Vagina (tissue), 2 donors: ENCODE measurements at regions not wholly inside any gene's neighbourhood (a gene's known extent, or its start where the extent isn't known, plus 50 kb on each side); places are given as distances from the start of the nearest gene placed in this dataset.
A peak's percentile ranks its signal among the peaks of the same experiment; 100 is the strongest.

Experiments used
- DNase-seq, 2 donors: peaks; one replicate each; pipeline ENCODE4 v3.0.0-alpha.2; 2017; ENCODE audit errors: extremely low spot score in 2 of 2
- H3K27ac ChIP-seq: fragments of 200-600 bp; sonication (generic); one replicate; pipeline ENCODE4 v1.5.1; 2019
- H3K27me3 ChIP-seq: fragments of 200-600 bp; sonication (generic); one replicate; pipeline ENCODE4 v1.5.1; 2019
- H3K36me3 ChIP-seq, 2 donors: fragments of 200-600 bp; sonication (generic); one replicate each; pipeline ENCODE4 v1.5.1; 2017 to 2019
- H3K4me1 ChIP-seq: fragments of 200-600 bp; sonication (generic); one replicate; pipeline ENCODE4 v1.5.1; 2019
- H3K4me3 ChIP-seq, 2 donors: fragments of 200-600 bp; sonication (generic); 1 replicate in 1 of 2; 2 replicates in 1 of 2; pipeline ENCODE4 v1.5.1; 2016 to 2019
- H3K9me3 ChIP-seq: fragments of 200-600 bp; sonication (generic); one replicate; pipeline ENCODE4 v1.5.1; 2019
- POLR2A ChIP-seq, 2 donors: fragments of 450-650 bp; IDR thresholded peaks; one replicate each; pipeline ENCODE4 v1.6.1; 2017; ENCODE audit warnings: antibody characterized with exemption in 2 of 2, mild to moderate bottlenecking in 2 of 2, moderate library complexity in 2 of 2
- POLR2AphosphoS5 ChIP-seq, 2 donors: sonication (generic); formaldehyde crosslinking; IDR thresholded peaks; one replicate each; pipeline ENCODE4 v1.9.0; 2017; ENCODE audit warnings: antibody characterized with exemption in 2 of 2, mild to moderate bottlenecking in 2 of 2, low read depth in 1 of 2; ENCODE audit not compliant: insufficient read depth in 1 of 2
- intact Hi-C: fragments of 100-400 bp; cut with DNase I; formaldehyde crosslinking; loops from one replicate; pipeline ENCODE4 v1.15.1; 2023
- TF ChIP-seq, protein P1 (sequence below), 3 experiments: fragments of 450-650 bp in 2 of 3; fragments of 200-600 bp in 1 of 3; sonication (generic) in 1 of 3; IDR thresholded peaks; one replicate each; pipeline ENCODE4 v1.5.1; 2017 to 2019; ENCODE audit warnings: antibody characterized with exemption in 3 of 3, mild to moderate bottlenecking in 2 of 3, moderate library complexity in 2 of 3

DNA sequence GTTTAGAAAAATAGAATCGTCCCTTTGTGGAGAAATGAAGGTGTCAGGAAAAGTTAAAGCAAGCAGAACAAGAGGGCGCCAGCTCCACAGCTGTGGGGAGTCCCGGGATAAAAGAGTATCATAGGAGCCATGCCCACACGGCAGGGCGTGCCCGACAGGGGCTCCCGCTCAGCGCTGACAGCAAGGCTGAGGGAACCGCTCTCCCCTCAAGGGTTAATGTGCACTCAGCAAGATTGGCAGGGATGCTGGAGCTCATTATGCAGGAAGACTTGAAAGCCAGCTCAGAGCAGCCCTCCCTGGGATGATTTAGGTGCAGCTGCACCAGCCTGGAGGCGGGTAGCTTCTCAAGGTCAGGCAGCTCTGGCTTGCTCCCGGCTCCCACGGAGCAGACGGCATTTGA, 500.2 kb downstream of the EIPR1 start:
- Histone ChIP-seq H3K4me3 (no peak overlapping the region), H3K27ac (no peak overlapping the region), H3K9me3 (no peaks in the 10 kb centered on the region), H3K27me3 (no peaks in the 10 kb centered on the region), H3K36me3 (no peaks in the 10 kb centered on the region), H3K4me1 (peaks cover 15% of the 10 kb centered on the region)
- peak in 1 of 2 donors; percentile 91 for DNase-seq
- TF ChIP-seq, protein P1, sequence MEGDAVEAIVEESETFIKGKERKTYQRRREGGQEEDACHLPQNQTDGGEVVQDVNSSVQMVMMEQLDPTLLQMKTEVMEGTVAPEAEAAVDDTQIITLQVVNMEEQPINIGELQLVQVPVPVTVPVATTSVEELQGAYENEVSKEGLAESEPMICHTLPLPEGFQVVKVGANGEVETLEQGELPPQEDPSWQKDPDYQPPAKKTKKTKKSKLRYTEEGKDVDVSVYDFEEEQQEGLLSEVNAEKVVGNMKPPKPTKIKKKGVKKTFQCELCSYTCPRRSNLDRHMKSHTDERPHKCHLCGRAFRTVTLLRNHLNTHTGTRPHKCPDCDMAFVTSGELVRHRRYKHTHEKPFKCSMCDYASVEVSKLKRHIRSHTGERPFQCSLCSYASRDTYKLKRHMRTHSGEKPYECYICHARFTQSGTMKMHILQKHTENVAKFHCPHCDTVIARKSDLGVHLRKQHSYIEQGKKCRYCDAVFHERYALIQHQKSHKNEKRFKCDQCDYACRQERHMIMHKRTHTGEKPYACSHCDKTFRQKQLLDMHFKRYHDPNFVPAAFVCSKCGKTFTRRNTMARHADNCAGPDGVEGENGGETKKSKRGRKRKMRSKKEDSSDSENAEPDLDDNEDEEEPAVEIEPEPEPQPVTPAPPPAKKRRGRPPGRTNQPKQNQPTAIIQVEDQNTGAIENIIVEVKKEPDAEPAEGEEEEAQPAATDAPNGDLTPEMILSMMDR (IDR thresholded peaks at IDR 0.05), result no peak
- TF ChIP-seq POLR2A (IDR thresholded peaks at IDR 0.05), result no peak
- no peak for TF ChIP-seq POLR2AphosphoS5 (IDR thresholded peaks at IDR 0.05; ENCODE audit: insufficient read depth in 1 of 2, low read depth in 1 of 2)
- intact Hi-C loops, result no loop called here

DNA sequence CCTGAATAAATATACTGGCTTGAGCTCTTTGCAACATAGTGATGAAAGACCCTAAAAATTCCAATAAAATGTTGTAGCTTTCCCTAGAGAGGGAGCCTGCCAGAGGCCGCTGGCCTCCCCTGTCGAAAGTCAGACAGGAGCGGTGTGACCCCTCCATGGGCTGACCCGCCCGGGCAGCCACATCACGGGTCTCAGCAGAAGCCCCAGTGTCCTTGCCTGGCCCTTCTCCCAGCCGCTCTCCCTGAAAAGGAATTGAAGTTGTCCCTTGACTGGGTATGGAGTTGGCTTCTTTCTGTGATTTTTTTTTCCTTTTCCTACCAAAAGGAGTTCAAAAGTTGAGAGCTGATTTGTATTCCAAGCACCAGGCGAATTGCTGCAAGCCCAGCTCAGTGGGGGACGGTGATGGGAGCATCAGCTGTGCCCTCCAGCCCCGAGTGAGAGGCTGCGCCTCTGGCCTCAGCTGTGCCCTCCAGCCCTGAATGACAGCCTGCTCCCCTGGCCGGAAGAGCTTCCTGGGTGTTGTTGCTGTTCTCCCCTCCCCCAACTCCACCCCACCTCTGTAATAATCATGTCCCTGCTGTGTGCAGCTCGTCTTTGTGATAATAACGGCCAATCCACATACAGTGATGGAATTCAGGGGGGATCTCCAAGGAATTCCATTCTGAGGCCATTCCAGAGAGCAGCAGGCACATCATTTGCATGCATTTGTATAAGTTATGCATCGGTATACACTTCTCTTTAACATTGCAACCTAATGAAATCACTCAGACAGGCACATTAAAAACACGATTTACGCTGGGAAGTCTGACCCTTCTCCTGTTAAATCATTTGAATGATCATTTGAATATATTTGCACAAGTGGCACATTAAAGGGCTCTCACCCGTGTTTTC, 501.0 kb downstream of the EIPR1 start:
- no peaks in the 10 kb centered on the region for H3K27me3 ChIP-seq
- peak overlapping the region; percentile 13 for H3K27ac ChIP-seq
- no peak overlapping the region for H3K4me3 ChIP-seq
- TF ChIP-seq POLR2AphosphoS5 (IDR thresholded peaks at IDR 0.05; ENCODE audit: insufficient read depth in 1 of 2, low read depth in 1 of 2), result peak in 1 of 2 donors; percentile 72
- TF ChIP-seq POLR2A (IDR thresholded peaks at IDR 0.05), result no peak
- H3K36me3 ChIP-seq, result no peaks in the 10 kb centered on the region
- DNase-seq, result peak in 1 of 2 donors; percentile 58
- no peaks in the 10 kb centered on the region for H3K9me3 ChIP-seq
- peaks cover 15% of the 10 kb centered on the region for H3K4me1 ChIP-seq
- intact Hi-C loops, result no loop called here

DNA sequence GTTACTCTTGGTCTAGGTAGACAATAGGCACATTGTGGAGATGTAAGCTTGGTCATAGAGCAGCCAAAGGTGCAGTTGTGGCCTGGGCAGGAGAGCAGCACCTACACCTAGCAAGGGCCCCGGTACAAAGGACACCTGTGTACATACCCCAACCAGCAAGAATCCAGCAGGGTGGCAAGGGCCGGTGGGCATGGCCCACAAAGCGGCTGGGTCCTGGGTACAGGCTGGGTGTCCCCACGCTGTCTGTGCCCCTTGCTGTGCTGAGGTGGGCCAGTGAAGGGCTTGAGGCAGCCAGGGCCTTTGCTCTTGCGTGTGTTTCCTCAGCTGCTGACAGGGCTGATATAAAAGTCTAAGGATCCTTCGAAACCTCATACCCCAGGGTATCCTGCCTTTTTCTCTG, 501.8 kb downstream of the EIPR1 start:
- Histone ChIP-seq H3K9me3 (no peaks in the 10 kb centered on the region), H3K36me3 (no peaks in the 10 kb centered on the region), H3K4me1 (peaks cover 15% of the 10 kb centered on the region), H3K4me3 (no peak overlapping the region), H3K27ac (no peak overlapping the region), H3K27me3 (no peaks in the 10 kb centered on the region)
- intact Hi-C loops, result no loop called here
- DNase-seq, result peak in 1 of 2 donors; percentile 93
- TF ChIP-seq POLR2A (IDR thresholded peaks at IDR 0.05) (no peak), POLR2AphosphoS5 (IDR thresholded peaks at IDR 0.05; ENCODE audit: insufficient read depth in 1 of 2, low read depth in 1 of 2) (no peak)
- TF ChIP-seq, protein P1 (IDR thresholded peaks at IDR 0.05), result no peak

DNA sequence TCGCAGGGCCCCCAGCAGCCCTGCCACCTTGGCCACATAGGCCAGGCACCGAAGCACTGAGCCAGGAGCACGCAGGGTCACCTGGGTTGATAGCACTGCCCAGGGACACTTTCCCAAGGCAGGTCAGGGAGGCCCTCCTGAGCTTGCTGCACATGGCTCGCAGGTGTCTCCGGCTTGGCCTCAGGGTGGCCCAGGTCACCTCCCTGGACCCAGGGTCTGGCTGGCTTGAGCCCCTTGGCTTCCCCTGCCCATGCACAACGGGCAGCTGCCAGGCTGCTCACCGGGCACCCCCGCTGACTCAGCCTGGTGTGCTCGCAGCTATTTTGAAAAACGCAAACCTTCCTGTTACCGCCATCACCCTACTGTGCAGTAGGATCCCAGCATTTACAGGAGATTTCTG, 502.3 kb downstream of the EIPR1 start:
- Histone ChIP-seq H3K9me3 (no peaks in the 10 kb centered on the region), H3K36me3 (no peaks in the 10 kb centered on the region), H3K27ac (no peak overlapping the region), H3K4me3 (no peak overlapping the region), H3K4me1 (peaks cover 15% of the 10 kb centered on the region), H3K27me3 (no peaks in the 10 kb centered on the region)
- DNase-seq, result no peak
- intact Hi-C loops, result no loop called here
- TF ChIP-seq, protein P1 (IDR thresholded peaks at IDR 0.05), result no peak
- no peak for TF ChIP-seq POLR2AphosphoS5 (IDR thresholded peaks at IDR 0.05; ENCODE audit: insufficient read depth in 1 of 2, low read depth in 1 of 2)
- no peak for TF ChIP-seq POLR2A (IDR thresholded peaks at IDR 0.05)

DNA sequence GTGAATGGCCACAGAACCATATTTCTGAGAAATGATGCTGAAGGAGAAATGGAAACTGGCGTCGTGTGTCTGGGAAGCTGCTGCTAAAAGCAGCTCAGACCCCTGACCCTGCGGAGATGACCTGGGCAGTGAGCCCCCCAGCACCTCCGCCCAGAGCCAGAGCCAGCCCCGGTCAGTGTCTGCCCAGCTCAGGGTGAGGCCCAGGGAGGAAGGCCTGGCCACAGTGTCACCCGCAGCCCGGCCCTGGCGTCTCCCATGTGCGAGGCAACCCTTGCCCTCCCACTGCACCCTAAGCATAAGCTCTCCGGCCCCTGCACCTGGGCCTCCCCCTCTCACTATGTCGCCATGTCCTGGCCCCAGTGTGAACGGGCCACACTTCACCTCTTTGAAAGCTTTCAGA, 502.8 kb downstream of the EIPR1 start:
- H3K4me1 ChIP-seq, result peaks cover 15% of the 10 kb centered on the region
- H3K27ac ChIP-seq, result no peak overlapping the region
- H3K4me3 ChIP-seq, result no peak overlapping the region
- H3K36me3 ChIP-seq, result no peaks in the 10 kb centered on the region
- H3K27me3 ChIP-seq, result no peaks in the 10 kb centered on the region
- H3K9me3 ChIP-seq, result no peaks in the 10 kb centered on the region
- no peak for DNase-seq
- TF ChIP-seq, protein P1 (IDR thresholded peaks at IDR 0.05), result no peak
- TF ChIP-seq POLR2AphosphoS5 (IDR thresholded peaks at IDR 0.05; ENCODE audit: insufficient read depth in 1 of 2, low read depth in 1 of 2), result no peak
- no peak for TF ChIP-seq POLR2A (IDR thresholded peaks at IDR 0.05)
- intact Hi-C loops, result no loop called here
